IPS-NIHi11 (cell line): ENCODE measurements at regions not wholly inside any gene's neighbourhood (a gene's known extent, or its start where the extent isn't known, plus 50 kb on each side); places are given as distances from the start of the nearest gene placed in this dataset.
A peak's percentile ranks its signal among the peaks of the same experiment; 100 is the strongest.

ENCODE experiments used
- DNase-seq: peaks from one replicate; pipeline ENCODE4 v3.0.0; 2012; ENCODE audit warnings: mixed read lengths, low spot score

- DNase-seq, result peak; percentile 23
Observed at GRCh38 chr1:50358962-50359361, 64.3 kb downstream of the DMRTA2 start.

- DNase-seq, result no peak
Observed at GRCh38 chr1:50357186-50357585, 66.1 kb downstream of the DMRTA2 start.

GRCh38 chr1:50354813-50355212 is 68.4 kb downstream of the DMRTA2 start:
- DNase-seq, result no peak

- DNase-seq, result no peak
Observed at GRCh38 chr1:50352428-50352827, 70.8 kb downstream of the DMRTA2 start.

- DNase-seq, result no peak
Observed at GRCh38 chr1:50350868-50351267, 72.4 kb downstream of the DMRTA2 start.

GRCh38 chr1:50350421-50350820 is 72.8 kb downstream of the DMRTA2 start:
- DNase-seq, result no peak

GRCh38 chr1:50349242-50349565 is 74.0 kb downstream of the DMRTA2 start:
- DNase-seq, result no peak

- peak; percentile 84 for DNase-seq
Observed at GRCh38 chr1:50348449-50349241, 74.6 kb downstream of the DMRTA2 start.

GRCh38 chr1:50347933-50348332 is 75.3 kb downstream of the DMRTA2 start:
- DNase-seq, result no peak

GRCh38 chr1:50346621-50347020 is 76.6 kb downstream of the DMRTA2 start:
- no peak for DNase-seq

GRCh38 chr1:50343323-50343722 is 79.9 kb downstream of the DMRTA2 start:
- DNase-seq, result no peak

- DNase-seq, result no peak
Observed at GRCh38 chr1:50342525-50342924, 80.7 kb downstream of the DMRTA2 start.

GRCh38 chr1:50335036-50335435 is 88.2 kb downstream of the DMRTA2 start:
- DNase-seq, result no peak

- peak; percentile 94 for DNase-seq
Observed at GRCh38 chr1:50333595-50333974, 89.7 kb downstream of the DMRTA2 start.

GRCh38 chr1:50332941-50333594 is 90.2 kb downstream of the DMRTA2 start:
- peak; percentile 93 for DNase-seq

- peak; percentile 33 for DNase-seq
Observed at GRCh38 chr1:50329332-50329932, 93.8 kb downstream of the DMRTA2 start.

- DNase-seq, result no peak
Observed at GRCh38 chr1:50328552-50328951, 94.7 kb downstream of the DMRTA2 start.

GRCh38 chr1:50326026-50326425 is 97.2 kb downstream of the DMRTA2 start:
- DNase-seq, result no peak

- no peak for DNase-seq
Observed at GRCh38 chr1:50322579-50322978, 100.7 kb downstream of the DMRTA2 start.

- DNase-seq, result no peak
Observed at GRCh38 chr1:50318428-50318827, 104.8 kb downstream of the DMRTA2 start.

- DNase-seq, result peak; percentile 91
Observed at GRCh38 chr1:50308878-50309277, 114.4 kb downstream of the DMRTA2 start.

GRCh38 chr1:50305808-50306207 is 117.4 kb downstream of the DMRTA2 start:
- no peak for DNase-seq

- no peak for DNase-seq
Observed at GRCh38 chr1:50300297-50300696, 122.9 kb downstream of the DMRTA2 start.
